ENCODE measurements at regions not wholly inside any gene's neighbourhood (a gene's known extent, or its start where the extent isn't known, plus 50 kb on each side); places are given as distances from the start of the nearest gene placed in this dataset.

DNA sequence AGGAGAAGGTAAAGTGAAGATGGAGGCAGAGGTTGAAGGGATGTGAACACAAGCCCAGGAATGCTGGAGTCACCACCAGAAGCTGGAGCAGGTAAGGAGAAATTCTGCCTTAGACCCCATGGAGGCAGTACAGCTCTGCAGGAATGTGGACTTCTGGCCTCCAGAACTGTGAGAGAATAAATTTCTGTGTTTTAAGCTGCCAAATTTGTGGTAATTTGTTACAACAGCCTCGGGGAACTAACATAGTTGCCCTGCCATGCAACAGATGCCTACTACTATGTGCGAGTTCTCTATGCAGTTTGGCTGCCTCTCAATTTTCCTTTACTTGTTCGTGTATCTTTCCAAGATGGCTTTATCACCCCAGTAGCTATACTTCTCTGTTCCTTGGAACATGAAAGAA is 394.1 kb downstream of the TUSC7 start:
- intact Hi-C loops (cut with micrococcal nuclease): loop anchor here (5.0 kb wide), 1 partner anchor 136 kb away; no protein-coding TSS in a partner anchor
- DNase-seq (no peak), ATAC-seq (no peak)

DNA sequence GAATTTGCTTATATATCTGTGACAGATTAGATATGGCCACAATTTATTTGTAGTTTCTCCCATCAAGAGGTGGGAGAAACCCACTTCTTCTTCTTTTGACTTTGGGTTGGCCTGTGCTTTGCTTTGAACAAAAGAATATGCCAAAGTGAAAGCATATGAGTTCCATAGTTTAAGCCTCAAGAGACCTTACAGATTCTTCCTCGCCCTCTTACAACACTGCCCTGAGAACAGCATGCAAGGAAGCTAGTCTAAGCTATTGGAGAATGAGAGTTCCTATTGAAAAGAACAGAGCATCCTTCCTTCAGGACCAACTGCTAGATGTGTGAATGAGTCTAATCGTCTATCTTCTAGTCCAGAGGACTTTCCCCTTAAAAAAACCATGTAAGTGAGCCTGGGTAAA is 394.8 kb downstream of the TUSC7 start:
- no peak for ATAC-seq
- no peak for DNase-seq
- intact Hi-C loops (cut with micrococcal nuclease): loop anchor here (5.0 kb wide), 1 partner anchor 137 kb away; no protein-coding TSS in a partner anchor

DNA sequence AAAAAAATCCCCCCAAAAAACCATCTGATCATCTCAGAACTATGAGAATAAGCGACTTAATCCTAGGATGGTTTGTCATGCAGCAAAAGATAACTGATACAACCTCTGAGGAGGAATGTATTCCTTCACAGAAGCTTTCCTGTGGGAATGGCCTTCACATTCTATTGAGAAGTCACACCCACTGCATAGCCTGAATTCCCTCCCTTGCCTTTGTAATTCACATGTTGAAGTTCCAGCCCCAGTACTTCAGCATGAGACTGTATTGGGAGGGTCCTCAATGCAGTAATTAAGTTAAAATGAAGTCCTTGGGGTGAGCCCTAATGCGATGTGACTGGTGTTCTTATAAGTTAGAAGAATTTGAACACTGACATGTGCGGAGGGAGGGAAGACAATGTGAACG is 395.2 kb downstream of the TUSC7 start:
- DNase-seq (no peak), ATAC-seq (no peak)
- intact Hi-C loops (cut with micrococcal nuclease): loop anchor here (5.0 kb wide), 1 partner anchor 137 kb away; no protein-coding TSS in a partner anchor

DNA sequence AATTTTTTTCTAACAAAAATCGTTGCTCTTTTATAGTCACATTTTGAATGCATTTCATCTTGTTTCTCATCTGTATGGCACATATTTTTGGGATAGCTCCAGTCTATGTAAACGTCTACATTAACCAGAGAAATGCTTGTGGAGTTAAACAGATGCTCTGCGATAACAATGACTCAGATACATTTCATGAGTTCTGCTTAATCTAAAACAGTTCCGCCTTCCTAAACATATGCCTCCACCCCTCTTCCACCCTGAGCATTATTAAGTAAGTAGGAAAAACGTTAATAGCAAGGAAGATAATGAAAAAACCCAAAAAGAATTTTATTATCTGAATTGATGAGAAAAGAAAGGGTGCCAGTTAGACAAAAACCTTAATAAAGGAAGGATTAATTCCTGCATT is 396.1 kb downstream of the TUSC7 start:
- intact Hi-C loops (cut with micrococcal nuclease): no loop called here
- no peak for DNase-seq
- no peak for ATAC-seq

DNA sequence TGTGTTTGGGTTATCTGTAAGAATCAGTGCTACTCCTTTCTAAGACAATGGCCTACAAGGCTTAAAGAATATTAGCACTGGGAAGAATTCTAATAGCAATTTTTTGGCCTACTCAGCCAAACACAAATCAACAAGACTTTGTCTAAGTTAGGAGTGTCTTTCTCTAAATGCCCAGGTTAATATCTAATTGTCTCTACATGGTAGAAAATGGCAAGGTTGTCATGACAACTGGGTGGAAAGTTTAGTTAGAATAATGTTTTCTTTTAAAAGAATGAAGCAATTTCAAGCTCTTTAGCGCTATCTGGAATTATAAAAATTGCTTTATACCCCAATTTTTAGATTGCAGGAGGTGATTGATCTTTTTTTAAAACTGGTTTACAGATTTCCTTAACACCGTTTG is 396.8 kb downstream of the TUSC7 start:
- DNase-seq (no peak), ATAC-seq (no peak)
- intact Hi-C loops (cut with micrococcal nuclease): no loop called here

DNA sequence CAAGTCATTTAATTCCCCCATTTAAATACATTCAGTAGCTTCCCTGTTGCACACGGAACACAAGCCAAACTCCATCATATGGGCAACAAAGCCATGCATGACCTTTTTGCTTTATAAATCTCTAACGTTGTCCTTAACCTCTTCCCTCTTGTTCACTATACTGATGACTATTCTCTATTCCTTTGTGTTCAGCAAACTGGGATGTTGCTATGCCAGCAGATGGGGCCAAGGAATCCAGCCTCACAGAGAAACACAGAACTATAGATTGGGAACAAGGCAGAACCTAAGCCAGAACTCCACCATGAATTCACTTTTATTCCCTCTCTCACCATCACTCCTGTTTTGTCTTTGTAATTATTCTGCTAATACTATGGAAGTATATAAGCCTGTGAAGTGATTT is 398.4 kb downstream of the TUSC7 start:
- intact Hi-C loops (cut with micrococcal nuclease): no loop called here
- ATAC-seq (no peak), DNase-seq (no peak)

DNA sequence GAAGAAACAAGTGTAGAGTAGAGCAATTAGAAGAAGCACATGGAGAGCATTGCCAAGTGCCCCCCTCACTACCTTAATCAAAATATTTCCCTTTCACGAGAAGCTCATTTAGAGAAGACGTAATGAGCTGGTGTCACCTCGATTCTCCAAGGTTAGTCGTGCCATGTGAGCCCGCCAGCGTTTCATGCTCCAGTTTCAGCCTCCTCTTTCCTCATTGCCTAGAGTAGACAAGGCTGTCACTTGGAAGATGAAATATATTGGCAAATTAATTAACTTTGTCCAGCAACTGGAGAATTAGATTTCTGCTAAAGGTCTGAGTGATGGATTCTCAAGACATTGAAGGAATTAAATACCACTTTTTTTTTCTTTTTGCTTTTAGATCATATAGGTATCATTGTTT is 399.6 kb downstream of the TUSC7 start:
- no peak for DNase-seq
- intact Hi-C loops (cut with micrococcal nuclease): no loop called here
- no peak for ATAC-seq

DNA sequence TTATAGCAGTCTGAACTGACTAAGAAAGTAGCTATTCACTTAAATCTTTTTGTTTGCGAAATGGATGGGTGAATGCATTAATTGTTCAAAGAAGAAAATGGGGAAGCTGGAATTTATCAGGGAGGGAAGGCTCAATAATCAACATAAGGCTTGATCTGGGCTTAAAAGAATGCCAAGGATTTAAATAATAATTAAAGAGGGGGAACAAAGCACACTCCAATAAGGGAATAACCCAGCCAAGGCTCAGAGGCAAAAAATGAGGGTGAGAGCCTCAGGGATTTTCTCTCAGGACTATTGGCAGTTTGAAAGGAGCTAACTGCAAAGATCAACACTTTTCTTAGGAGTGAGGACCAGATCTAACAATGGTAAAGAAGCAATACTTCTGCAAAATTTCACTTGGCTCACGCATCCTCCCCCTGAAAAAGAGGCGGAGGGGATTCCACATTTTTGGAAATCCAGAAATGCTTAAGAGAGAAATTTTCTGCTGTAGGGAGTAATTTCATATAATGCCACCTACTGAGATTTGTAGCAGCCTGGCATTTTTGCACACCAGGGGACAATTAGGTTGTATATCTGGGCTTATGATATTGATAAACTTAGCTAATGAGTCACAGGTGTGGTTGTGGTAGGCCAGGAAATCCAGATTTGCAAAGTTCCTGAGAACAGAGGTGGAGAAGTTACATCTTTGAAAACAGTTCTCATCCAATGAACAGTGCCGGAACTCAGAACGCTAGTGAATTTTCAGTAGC is 405.1 kb downstream of the TUSC7 start:
- no peak for ATAC-seq
- intact Hi-C loops (cut with micrococcal nuclease): no loop called here
- no peak for DNase-seq

DNA sequence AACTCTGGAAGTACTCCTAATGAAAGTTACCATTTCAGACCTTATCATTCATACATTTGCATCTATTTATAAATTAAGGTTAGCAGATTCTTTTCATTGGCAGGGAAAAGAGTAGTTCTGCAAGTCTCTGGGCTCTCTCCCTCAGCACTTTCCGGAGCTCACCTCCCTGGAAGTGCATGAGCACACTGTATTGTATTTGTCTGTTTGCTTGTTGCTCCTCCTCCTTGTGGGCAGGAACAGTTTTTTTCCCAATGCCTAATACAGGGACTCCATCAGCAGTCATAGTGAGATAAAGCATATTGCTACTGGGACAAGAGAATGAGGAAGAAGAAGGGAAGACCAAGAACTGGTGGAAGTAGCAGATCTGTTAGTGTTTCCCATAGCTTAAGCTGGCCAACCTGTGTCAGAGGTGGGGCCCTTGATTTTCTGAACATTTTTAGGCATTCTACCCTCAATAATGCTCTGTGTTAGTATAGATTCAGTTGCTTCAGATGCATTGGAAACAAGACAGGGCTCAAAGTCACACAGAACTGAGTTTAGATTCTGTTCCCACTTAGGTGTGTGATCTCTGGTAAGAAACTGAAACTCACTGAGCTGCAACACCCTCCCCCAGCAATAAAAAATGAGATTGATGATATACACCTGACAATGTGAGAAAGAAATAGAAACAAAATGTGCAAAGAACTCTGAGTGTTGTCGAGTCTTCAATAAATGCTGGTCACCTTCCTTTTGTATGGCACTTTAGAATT is 407.8 kb downstream of the TUSC7 start:
- no peak for ATAC-seq
- no peak for DNase-seq
- intact Hi-C loops (cut with micrococcal nuclease): no loop called here

DNA sequence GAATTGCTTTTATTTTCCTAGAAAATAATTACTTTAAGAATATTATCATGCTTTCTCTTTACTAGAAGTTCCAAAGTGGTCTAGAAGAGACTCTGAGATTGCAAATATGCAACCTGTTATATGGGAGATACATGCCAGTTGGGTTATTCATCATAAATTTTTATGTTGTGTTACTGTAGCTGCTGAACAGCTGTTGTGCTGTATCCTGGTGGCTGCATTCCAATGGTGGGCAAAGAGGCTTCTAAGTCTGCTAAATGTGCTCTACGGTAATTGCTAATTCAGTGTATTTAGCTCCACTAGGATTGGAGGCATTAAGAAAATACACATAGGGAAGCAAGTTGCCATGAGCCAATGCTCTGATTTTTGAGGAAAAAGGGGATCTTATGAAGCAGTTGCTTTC is 409.0 kb downstream of the TUSC7 start:
- ATAC-seq (no peak), DNase-seq (no peak)
- intact Hi-C loops (cut with micrococcal nuclease): no loop called here

DNA sequence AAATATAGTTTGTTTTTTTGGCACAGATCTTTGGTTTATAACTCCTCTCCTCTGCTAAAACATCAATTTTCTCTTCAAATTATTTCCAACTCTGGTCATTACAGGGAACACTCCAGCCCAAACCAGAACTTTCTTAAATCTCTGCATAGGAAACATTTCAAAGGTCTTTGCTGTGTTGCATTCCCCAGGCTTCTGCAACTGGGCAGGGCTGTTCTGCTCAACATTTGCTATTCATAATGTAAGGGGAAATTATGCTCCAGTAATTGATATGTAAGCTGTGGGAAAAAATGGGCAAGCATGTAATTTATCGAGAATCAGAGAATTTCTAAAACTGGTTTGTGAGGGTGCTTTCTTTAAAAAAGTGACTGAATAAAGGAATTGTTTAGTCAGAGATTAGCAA is 410.4 kb downstream of the TUSC7 start:
- ATAC-seq: no peak
- DNase-seq: no peak
- intact Hi-C loops (cut with micrococcal nuclease): no loop called here

DNA sequence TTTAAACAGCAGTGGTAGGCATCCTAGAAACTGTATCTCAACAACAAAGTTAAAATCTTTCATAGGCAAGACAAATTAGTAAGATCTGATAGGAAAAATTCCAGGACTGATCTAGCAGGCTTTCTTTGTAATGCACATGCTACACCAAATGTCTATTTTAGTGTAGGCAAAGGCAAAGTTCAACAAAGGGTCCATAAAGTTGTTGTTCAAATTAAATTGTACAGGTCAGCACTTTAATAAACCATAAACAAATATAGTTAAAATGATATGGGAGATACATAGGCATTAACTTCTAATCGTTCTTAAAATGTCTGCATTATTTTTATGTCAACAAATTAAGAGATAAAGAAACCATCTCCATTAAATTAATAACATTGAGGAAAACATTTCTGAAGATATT is 413.0 kb downstream of the TUSC7 start:
- DNase-seq: no peak
- intact Hi-C loops (cut with micrococcal nuclease): no loop called here
- no peak for ATAC-seq

DNA sequence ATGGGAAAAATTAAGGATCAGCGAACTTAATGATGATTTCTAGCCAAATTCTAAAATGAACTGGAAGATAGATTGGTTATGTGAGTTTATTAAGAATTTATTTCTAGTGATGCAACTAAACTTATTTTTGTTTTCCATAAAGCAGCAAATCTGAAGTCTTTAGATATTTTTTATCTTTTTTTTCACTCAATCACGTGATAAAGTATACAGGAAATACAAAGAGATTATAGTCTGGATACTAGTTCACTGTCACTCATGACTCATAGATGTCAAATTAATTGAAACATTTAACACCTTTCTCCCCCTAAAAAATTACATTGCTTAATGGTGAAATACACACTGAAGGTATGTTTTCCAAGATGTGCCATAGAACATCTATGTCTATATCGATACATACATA is 416.9 kb downstream of the TUSC7 start:
- DNase-seq (no peak), ATAC-seq (no peak)
- intact Hi-C loops (cut with micrococcal nuclease): no loop called here

DNA sequence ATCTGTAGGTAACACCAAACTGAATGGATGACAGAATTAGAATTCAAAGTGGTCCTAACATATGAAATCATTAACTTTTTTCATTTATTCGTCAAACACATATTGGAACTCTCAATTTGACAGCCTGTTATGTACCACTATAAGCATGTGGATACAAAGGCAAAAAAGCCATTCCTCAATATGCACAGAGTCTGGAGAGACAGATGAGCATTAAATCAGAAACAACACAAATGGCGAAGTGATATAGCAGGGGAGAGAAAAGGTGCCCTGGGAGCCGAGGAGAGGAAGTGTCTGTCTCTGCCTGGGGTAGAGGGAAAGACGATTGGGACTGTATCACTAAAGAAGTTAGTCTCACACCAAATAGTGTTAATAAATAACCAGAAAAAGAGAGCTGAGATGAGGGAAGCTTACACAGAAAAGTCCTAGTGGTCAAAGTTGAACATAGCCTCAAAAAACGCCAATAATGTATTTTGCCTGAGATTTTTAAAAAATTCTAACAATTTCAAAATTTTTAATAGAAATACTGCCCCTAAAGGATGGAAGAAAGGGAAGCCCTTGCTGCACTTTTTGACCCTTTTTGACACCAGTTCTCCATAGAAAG is 417.5 kb downstream of the TUSC7 start:
- ATAC-seq: no peak
- intact Hi-C loops (cut with micrococcal nuclease): no loop called here
- no peak for DNase-seq

DNA sequence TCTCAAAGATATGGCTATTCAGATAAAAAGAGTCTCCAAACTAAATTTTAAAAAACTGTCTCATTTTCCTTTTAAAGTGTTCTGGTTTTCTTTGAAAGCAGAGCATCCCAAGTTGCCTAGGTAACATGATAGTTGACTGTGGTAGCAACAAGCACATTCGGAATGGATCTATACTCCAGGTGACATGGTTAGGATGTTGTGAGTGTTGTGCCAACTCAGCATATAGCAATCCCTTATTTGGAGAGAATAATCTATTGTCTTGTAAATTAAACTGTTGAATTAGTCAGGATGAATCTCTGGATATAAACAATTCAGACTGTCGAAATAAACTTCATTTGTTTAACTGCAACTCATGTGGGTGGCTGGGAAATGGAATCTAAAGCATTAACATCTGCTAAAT is 418.6 kb downstream of the TUSC7 start:
- DNase-seq (no peak), ATAC-seq (no peak)
- intact Hi-C loops (cut with micrococcal nuclease): no loop called here

DNA sequence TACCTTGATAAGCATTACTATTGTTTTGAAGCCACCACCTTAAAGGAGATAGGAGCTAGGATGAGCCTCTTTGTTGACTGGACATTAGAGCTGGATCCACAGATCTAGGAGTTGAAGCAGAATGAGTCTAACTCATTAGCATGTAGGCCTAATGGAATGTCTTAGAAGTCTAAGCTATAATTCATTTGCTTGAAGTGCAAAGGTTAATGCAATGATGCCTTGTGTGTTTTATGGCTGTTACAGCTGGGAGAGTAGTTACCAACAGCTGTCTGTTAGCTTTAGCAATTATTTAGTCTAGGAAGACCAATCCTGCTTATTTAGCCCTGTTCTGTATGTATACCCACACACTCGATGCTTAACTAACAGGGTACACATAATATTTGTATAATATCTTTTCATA is 419.3 kb downstream of the TUSC7 start:
- intact Hi-C loops (cut with micrococcal nuclease): no loop called here
- ATAC-seq (no peak), DNase-seq (no peak)

DNA sequence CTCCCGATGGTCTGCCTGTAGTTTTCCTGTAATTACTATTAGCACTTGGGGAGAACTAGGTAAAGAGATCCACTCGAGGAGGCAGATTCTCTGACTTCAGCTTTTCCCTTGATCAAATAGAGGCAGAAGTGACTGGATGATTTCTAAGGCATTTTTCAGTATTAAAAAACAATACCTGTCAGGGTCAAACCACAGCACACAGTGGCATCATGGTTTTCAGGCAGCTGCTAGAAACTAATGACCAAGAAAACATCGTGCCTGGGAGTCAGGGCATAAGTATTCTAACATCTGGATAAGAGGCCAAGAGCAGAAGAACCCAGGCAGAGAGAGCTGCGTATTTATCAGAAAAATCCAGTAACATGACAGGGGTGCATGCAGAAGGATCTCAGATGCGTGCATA is 419.9 kb downstream of the TUSC7 start:
- DNase-seq: no peak
- ATAC-seq: no peak
- intact Hi-C loops (cut with micrococcal nuclease): no loop called here

DNA sequence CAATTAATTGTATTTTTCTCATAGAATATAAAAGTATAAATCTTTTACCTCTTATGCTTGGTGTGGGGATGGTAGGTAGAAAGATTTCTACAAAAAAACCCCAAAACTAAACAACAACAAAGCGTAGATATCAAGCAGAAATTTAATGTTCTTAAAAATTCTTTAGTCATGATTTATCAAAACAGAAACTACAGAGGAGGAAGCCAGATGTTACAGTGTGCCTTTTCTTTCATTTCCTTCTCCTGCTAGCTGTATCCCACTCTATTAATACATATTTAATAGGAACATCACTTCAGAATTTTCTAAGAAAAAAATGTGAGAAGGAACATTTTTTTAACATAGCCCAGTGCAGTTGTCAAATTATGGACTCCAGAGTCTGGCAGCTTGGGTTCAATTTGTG is 420.6 kb downstream of the TUSC7 start:
- ATAC-seq: no peak
- DNase-seq: no peak

DNA sequence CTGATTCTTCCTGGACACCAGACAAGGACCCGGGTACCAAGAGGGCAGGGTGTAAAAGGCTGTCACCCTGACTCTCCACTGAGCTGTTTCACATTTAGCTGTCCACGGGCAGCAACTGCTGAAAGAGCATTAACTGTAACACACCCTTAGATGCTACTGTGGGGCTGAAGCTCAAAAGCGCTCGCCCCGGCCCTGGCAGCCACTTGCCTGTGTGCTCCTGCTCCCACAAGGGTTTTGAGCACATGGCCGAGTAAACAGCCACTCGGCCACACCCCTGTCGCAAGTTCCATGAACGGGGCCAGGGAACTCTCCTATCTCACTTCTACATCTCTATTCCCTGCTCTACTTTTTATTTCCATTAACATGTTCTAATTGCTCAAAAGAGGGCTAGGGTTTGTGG is 421.7 kb downstream of the TUSC7 start:
- intact Hi-C loops (cut with micrococcal nuclease): no loop called here
- ATAC-seq (peak; percentile 44), DNase-seq (peak; percentile 40)

More for the DNA sequence above, 420.6 kb downstream of the TUSC7 start:
- intact Hi-C loops (cut with micrococcal nuclease): no loop called here

DNA sequence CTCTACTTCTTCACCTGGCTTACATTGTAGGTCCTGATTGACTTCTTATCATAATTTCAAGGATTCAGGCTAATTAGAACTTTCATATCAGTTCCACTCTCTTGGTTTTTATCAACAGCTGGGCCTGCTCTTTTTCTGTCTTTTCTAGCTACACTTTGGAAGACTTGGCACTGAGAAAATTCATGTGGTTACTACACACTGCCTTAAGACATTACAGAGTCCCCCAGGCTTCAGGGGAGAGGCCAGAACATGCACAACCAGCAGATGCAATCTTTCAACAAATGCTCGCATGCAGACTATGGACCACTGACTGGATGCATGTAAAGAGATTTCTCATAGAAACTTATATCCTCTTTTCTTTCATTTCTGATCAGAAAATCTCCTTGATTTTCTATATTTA is 423.5 kb downstream of the TUSC7 start:
- intact Hi-C loops (cut with micrococcal nuclease): no loop called here
- ATAC-seq (peak; percentile 53), DNase-seq (no peak)

DNA sequence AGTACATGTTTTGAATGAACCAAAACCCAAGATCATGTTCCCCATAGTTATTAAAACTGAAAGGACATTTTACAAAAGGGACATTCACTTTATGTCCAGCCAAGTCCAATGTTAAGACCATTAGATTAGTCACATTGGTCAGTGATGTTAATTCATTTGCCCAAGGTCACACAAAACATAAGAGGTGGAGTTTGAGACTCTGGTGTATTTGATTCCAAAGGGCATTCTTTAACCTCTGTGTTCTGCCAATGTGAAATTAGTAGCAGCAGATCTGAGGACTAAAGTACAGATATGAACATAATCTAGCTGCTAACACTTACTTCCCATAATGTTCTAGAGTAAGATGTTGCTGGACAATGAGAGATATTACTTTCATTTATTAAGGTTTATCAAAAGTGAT is 425.6 kb downstream of the TUSC7 start:
- no peak for DNase-seq
- intact Hi-C loops (cut with micrococcal nuclease): no loop called here
- ATAC-seq: no peak

All from left ventricle myocardium superior (tissue), 1 donor.